SJCRH30 (cell line): ENCODE measurements at regions not wholly inside any gene's neighbourhood (a gene's known extent, or its start where the extent isn't known, plus 50 kb on each side); places are given as distances from the start of the nearest gene placed in this dataset.
A peak's percentile ranks its signal among the peaks of the same experiment; 100 is the strongest.

Experiments
- DNase-seq, 2 experiments: peaks; one replicate each; pipeline ENCODE4 v3.0.0-alpha.2; 2015 to 2020
- H3K27ac ChIP-seq: fragments of 250-450 bp; sonication (Bioruptor Pico); 2 replicates; pipeline ENCODE4 v1.5.1; 2020; ENCODE audit warnings: mild to moderate bottlenecking, moderate library complexity
- H3K27me3 ChIP-seq: fragments of 250-450 bp; sonication (Bioruptor Pico); 2 replicates; pipeline ENCODE4 v1.5.1; 2020; ENCODE audit warnings: mild to moderate bottlenecking, moderate library complexity
- H3K36me3 ChIP-seq: fragments of 250-450 bp; sonication (Bioruptor Pico); 2 replicates; pipeline ENCODE4 v1.5.1; 2020; ENCODE audit warnings: mild to moderate bottlenecking, moderate library complexity
- H3K4me1 ChIP-seq: fragments of 250-450 bp; sonication (Bioruptor Pico); 2 replicates; pipeline ENCODE4 v1.5.1; 2020; ENCODE audit warnings: mild to moderate bottlenecking, moderate library complexity
- H3K4me3 ChIP-seq: fragments of 250-450 bp; sonication (Bioruptor Pico); 2 replicates; pipeline ENCODE4 v1.5.1; 2020; ENCODE audit warnings: mild to moderate bottlenecking, moderate library complexity
- H3K9me3 ChIP-seq: fragments of 250-450 bp; sonication (Bioruptor Pico); replicated peaks from 2 replicates; pipeline ENCODE4 v1.5.1; 2020; ENCODE audit warnings: mild to moderate bottlenecking, moderate library complexity

DNA sequence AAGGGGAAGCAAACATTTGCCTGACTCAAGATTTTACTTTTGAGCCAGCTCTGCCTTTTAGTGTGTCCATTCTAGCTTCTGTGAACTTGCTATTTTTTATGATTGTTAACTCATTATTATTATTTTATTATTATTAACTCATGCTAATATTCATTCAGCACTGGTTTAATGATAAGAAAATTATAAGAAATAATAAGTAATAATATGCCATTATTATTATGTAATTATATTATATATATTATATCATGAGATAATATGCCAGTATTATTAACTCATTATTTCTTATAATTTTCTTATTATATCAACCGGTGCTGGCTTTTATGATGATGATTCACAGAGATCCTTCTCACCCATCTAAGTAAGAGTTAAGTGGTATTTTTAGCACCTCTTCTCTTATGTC is 79.3 kb upstream of the NPVF start:
- Histone ChIP-seq H3K27ac (no peak overlapping the region), H3K27me3 (no peaks in the 10 kb centered on the region), H3K9me3 (no peaks in the 10 kb centered on the region), H3K4me3 (no peak overlapping the region), H3K4me1 (peaks cover 6% of the 10 kb centered on the region; the same call in 1 of the 2 replicates), H3K36me3 (no peaks in the 10 kb centered on the region)
- DNase-seq, result no peak

DNA sequence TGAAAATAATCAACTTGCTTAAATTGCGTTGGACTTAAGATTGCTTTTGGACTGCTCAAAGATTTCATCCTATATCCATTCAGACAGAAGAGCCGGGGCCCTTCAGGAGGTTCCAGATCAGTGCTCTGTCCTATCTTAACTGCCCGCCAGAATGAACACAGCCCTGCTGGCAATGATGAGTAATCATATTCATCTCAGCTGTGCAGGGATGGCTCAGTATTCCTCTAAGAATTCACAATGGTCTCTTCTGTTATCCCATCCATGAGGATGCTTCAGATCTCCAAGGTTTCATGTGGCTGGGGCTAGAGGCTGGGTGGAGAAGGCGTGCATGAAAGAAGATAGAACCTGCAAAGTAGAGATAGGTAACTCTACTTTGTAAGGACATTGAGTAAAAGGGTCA is 80.0 kb upstream of the NPVF start:
- no peak overlapping the region for H3K4me3 ChIP-seq
- H3K27ac ChIP-seq, result no peak overlapping the region
- no peaks in the 10 kb centered on the region for H3K9me3 ChIP-seq
- peaks cover 5% of the 10 kb centered on the region; the same call in 1 of the 2 replicates for H3K4me1 ChIP-seq
- no peaks in the 10 kb centered on the region for H3K27me3 ChIP-seq
- peak in 1 of 2 experiments; percentile 5 for DNase-seq
- H3K36me3 ChIP-seq, result no peaks in the 10 kb centered on the region

DNA sequence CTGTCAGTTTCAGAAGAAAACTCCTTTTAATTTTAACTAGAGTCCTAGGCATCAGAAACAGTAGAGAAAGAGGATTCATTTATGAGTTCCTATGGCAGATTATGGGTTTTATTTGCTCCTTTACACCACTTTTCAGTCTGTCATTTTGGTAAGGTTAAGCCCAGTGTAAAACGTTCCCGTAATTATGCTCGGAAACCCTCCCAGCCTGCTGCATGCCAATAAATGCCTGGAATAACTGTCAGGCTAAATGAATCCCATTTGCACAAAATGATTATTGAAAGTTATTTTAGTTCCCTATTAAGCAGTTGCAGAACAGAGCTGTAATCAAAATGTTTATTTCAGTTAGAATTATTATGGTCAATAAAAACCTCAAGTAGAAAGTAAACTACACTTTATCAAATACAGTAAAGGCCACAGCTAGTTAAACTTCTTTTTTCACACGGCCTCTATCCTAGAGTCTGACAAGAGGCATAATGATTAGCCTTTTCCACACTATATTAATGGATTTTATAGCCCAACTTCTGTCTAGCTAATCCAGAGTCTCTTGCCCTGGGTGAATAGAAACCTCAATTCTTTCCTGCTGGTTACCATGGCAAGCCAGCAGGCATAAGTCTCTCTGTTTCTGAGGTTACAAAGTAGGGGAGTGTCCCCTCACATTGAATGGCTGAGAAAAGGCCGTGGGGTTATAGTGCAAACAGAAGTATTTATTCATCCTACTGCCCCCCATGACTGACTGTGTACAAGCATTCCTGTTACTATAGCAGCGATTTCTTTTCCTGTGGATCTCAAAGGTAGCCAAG is 80.8 kb upstream of the NPVF start:
- Histone ChIP-seq H3K27ac (no peak overlapping the region), H3K4me3 (no peak overlapping the region), H3K9me3 (no peaks in the 10 kb centered on the region), H3K36me3 (no peaks in the 10 kb centered on the region), H3K27me3 (no peaks in the 10 kb centered on the region), H3K4me1 (no peaks in the 10 kb centered on the region; the same call in 1 of the 2 replicates)
- DNase-seq, result no peak

GRCh38 chr7:25310896-25311295 is 82.6 kb upstream of the NPVF start:
- Histone ChIP-seq H3K9me3 (no peaks in the 10 kb centered on the region), H3K4me3 (no peak overlapping the region), H3K27ac (no peak overlapping the region), H3K36me3 (no peaks in the 10 kb centered on the region), H3K27me3 (no peaks in the 10 kb centered on the region), H3K4me1 (no peaks in the 10 kb centered on the region)
- DNase-seq, result peak in 1 of 2 experiments; percentile 12

DNA sequence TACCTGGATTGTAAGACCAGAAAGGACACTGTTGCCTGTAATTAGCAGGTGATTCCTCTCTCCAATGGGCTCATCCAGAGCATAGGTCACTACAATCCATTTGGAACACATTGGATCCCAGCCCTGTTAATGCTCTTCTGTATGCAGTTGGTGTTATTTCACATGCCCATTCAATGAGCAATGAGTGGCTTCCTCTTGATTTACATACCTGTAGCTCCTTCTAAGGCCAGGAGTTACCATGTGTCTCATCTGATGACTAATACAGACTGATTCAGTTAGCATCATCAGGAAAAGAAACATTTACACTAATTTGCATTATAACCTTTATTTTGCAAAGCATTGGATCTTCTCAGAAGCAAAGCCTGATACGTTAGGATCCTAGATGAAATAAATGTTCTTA is 83.1 kb upstream of the NPVF start:
- H3K27me3 ChIP-seq, result no peaks in the 10 kb centered on the region
- H3K4me1 ChIP-seq, result no peaks in the 10 kb centered on the region
- H3K4me3 ChIP-seq, result no peak overlapping the region
- no peaks in the 10 kb centered on the region for H3K9me3 ChIP-seq
- H3K27ac ChIP-seq, result no peak overlapping the region
- DNase-seq, result no peak
- no peaks in the 10 kb centered on the region for H3K36me3 ChIP-seq

DNA sequence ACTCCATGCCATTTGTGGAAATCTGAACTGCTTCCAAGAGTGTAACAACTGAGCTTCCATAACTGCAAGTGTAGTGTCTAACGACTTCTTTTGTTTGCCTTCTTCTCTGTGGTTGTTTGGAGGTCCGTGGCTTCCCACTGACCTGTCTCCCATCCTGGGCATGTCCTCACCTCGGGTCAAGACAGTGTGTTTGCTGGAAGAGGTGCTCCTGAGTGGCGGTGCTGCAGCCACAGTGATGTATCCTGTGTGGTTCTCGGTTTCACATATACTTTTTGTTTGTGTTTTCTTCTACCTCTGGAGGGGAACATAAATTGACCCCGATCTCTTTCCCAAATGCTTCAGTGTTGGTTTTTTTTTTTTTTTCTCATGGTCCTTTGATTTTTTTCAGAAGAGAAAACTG is 84.7 kb upstream of the NPVF start:
- Histone ChIP-seq H3K27ac (no peak overlapping the region), H3K4me1 (no peaks in the 10 kb centered on the region), H3K9me3 (no peaks in the 10 kb centered on the region), H3K27me3 (no peaks in the 10 kb centered on the region), H3K36me3 (no peaks in the 10 kb centered on the region), H3K4me3 (no peak overlapping the region)
- DNase-seq, result no peak

DNA sequence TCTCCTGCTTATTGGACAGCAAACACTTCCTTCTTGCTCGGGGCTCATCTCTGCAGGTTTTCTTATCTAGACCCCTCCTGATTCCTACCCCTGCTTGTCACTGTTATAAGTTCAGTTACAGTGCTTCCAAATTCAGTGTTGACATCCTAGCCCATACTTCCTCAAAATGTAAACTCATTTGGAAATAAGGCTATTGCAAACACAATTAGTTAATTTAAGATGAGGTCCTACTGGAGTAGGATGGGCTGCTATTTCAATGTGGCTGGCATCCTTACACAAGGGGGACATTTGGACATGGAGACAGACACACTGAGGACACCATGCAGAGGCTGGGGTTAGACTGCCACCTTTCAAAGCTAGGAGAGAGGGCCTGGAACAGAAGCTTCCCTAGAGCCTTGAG is 85.2 kb upstream of the NPVF start:
- no peak for DNase-seq
- H3K9me3 ChIP-seq, result no peaks in the 10 kb centered on the region
- H3K27me3 ChIP-seq, result no peaks in the 10 kb centered on the region
- H3K4me1 ChIP-seq, result no peaks in the 10 kb centered on the region
- no peak overlapping the region for H3K4me3 ChIP-seq
- no peak overlapping the region for H3K27ac ChIP-seq
- no peaks in the 10 kb centered on the region for H3K36me3 ChIP-seq

- no peaks in the 10 kb centered on the region for H3K9me3 ChIP-seq
- H3K4me3 ChIP-seq, result no peak overlapping the region
- no peak for DNase-seq
- H3K27ac ChIP-seq, result no peak overlapping the region
- H3K36me3 ChIP-seq, result no peaks in the 10 kb centered on the region
- H3K4me1 ChIP-seq, result no peaks in the 10 kb centered on the region
- no peaks in the 10 kb centered on the region; the same call in 1 of the 2 replicates for H3K27me3 ChIP-seq
Observed at GRCh38 chr7:25314094-25314730, 85.9 kb upstream of the NPVF start.

DNA sequence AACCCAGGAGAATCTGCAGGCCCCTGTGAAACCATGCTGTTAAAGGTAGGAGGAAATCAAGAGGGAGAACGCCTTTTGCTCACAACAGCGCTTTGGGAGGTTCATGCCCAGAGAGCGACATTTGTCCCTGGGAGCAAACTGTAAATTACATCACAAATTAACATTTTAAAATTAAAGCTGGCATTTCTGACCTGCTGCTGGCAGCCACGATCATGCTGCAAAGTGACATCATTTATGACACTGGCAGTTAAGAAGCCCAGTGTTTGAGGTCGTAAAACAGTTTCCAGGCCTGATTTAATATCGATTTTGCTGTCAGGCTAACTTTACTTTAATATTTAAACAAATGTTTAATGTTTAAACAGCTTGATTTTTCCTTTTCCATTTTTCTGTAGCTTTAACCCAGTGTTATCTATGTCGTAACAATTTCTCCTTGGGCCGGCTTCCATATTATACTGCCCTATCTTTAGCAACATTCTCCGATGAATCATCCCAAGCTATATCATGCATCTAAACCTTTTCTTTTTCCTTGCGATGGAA is 86.5 kb upstream of the NPVF start:
- Histone ChIP-seq H3K4me1 (no peaks in the 10 kb centered on the region), H3K27me3 (no peaks in the 10 kb centered on the region; the same call in 1 of the 2 replicates), H3K27ac (no peak overlapping the region), H3K36me3 (no peaks in the 10 kb centered on the region), H3K9me3 (no peaks in the 10 kb centered on the region), H3K4me3 (no peak overlapping the region)
- DNase-seq, result no peak

DNA sequence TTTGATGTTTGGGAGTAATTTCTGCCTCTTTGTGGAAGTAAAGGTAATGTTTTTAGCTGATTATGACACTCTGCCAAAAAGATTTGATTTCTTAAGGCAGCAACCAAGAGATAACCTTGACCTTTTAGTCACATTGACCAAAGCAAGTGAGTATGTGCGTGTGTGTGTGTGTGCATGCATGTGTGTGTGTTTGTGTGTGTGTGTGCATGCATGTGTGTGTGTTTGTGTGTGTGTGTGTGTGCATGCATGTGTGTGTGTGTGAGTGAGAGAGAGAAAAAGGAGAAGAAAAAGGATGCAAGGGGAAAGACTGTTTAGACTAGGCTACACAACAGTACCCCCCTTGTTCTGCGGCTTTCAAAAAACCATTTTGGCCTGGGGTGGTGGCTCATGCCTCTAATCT is 88.1 kb upstream of the NPVF start:
- no peaks in the 10 kb centered on the region for H3K9me3 ChIP-seq
- H3K4me1 ChIP-seq, result no peaks in the 10 kb centered on the region
- DNase-seq, result no peak
- no peak overlapping the region for H3K27ac ChIP-seq
- peaks cover under 1% of the 10 kb centered on the region; the same call in 1 of the 2 replicates for H3K27me3 ChIP-seq
- no peaks in the 10 kb centered on the region for H3K36me3 ChIP-seq
- no peak overlapping the region for H3K4me3 ChIP-seq

- no peak for DNase-seq
- H3K4me1 ChIP-seq, result no peaks in the 10 kb centered on the region
- no peak overlapping the region for H3K27ac ChIP-seq
- no peaks in the 10 kb centered on the region for H3K9me3 ChIP-seq
- H3K36me3 ChIP-seq, result no peaks in the 10 kb centered on the region
- no peak overlapping the region for H3K4me3 ChIP-seq
- H3K27me3 ChIP-seq, result peaks cover 6% of the 10 kb centered on the region; the same call in 1 of the 2 replicates
Observed at GRCh38 chr7:25318047-25318446, 89.8 kb upstream of the NPVF start.

DNA sequence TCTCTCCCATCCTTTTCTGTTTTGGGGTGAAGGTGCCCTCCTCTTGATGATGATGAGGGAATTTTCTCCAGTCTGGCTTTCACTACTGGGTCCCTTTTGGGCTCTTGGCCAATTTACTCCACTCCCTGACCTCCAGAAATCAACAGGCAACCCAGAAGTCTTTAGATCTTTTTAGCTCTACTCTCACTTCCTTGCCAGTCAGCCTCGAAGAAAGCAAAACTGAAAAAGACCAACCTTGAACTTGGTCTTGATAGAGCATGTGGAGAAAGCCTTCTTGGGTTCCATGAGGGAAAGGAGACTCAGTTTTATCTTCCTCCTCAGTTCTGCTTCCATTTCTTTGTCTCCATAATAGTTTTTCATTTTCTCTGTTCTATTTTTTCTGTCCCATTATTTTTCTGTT is 91.4 kb upstream of the NPVF start:
- DNase-seq, result no peak

DNA sequence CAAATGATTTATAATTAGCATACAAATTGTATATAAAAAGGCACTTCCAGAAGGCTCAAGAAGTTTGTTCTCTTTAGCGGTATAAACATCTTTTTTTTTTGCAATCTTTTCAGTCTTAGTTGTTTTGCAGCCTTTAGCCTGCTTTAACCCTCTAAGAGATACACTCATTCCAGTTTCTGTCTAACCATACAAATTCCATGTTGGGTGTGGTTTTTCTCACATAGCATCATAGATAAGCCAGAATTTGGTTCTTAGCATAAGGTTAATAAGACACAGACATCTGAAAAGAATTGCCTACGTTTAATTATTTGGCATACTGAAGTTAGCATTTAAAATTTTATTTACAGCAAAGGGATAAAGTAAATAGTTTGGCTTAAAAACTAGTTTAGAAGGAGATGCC is 92.5 kb upstream of the NPVF start:
- no peak overlapping the region for H3K27ac ChIP-seq
- H3K27me3 ChIP-seq, result peaks cover 6% of the 10 kb centered on the region; the same call in 1 of the 2 replicates
- DNase-seq, result no peak
- H3K36me3 ChIP-seq, result no peaks in the 10 kb centered on the region
- no peaks in the 10 kb centered on the region for H3K9me3 ChIP-seq
- H3K4me1 ChIP-seq, result no peaks in the 10 kb centered on the region
- H3K4me3 ChIP-seq, result no peak overlapping the region

More for the DNA sequence above, 91.4 kb upstream of the NPVF start:
- Histone ChIP-seq H3K4me3 (no peak overlapping the region), H3K27ac (no peak overlapping the region), H3K27me3 (peaks cover 6% of the 10 kb centered on the region; the same call in 1 of the 2 replicates), H3K4me1 (no peaks in the 10 kb centered on the region), H3K9me3 (no peaks in the 10 kb centered on the region), H3K36me3 (no peaks in the 10 kb centered on the region)

GRCh38 chr7:25321424-25321823 is 93.1 kb upstream of the NPVF start:
- H3K4me3 ChIP-seq, result no peak overlapping the region
- no peaks in the 10 kb centered on the region for H3K4me1 ChIP-seq
- no peak overlapping the region for H3K27ac ChIP-seq
- no peaks in the 10 kb centered on the region for H3K9me3 ChIP-seq
- peaks cover 6% of the 10 kb centered on the region; the same call in 1 of the 2 replicates for H3K27me3 ChIP-seq
- no peaks in the 10 kb centered on the region for H3K36me3 ChIP-seq
- no peak for DNase-seq

GRCh38 chr7:25322473-25322872 is 94.2 kb upstream of the NPVF start:
- Histone ChIP-seq H3K36me3 (no peaks in the 10 kb centered on the region), H3K9me3 (no peaks in the 10 kb centered on the region), H3K4me3 (no peak overlapping the region), H3K27me3 (peaks cover 6% of the 10 kb centered on the region; the same call in 1 of the 2 replicates), H3K4me1 (no peaks in the 10 kb centered on the region), H3K27ac (no peak overlapping the region)
- no peak for DNase-seq
